Renal cortex interstitium (tissue), 11 donors: ENCODE measurements at regions not wholly inside any gene's neighbourhood (a gene's known extent, or its start where the extent isn't known, plus 50 kb on each side); places are given as distances from the start of the nearest gene placed in this dataset.
"Not testable (repeated sequence)": the region's sequence is repeated elsewhere in the genome, so short reads cannot be mapped to it uniquely, and the experiment has no call there.

Experiments
- DNase-seq, 11 donors: peaks; one replicate each; pipeline ENCODE4 v3.0.0-alpha.2; 2013; ENCODE audit warnings: low read depth in 9 of 11, low spot score in 4 of 11; ENCODE audit errors: extremely low read depth in 1 of 11

GRCh38 chr1:199877526-199878384 is 149.8 kb upstream of the NR5A2 start:
- no peak for DNase-seq

GRCh38 chr1:199878823-199879222 is 148.7 kb upstream of the NR5A2 start:
- no peak for DNase-seq

GRCh38 chr1:199898654-199899053 is 128.9 kb upstream of the NR5A2 start:
- no peak for DNase-seq

GRCh38 chr1:199901341-199901740 is 126.2 kb upstream of the NR5A2 start:
- no peak for DNase-seq

- no peak for DNase-seq
Measured at GRCh38 chr1:199907361-199907760, 120.1 kb upstream of the NR5A2 start.

GRCh38 chr1:199909137-199909536 is 118.4 kb upstream of the NR5A2 start:
- DNase-seq, result no peak

GRCh38 chr1:199913318-199913717 is 114.2 kb upstream of the NR5A2 start:
- no peak for DNase-seq

- no peak for DNase-seq
Measured at GRCh38 chr1:199914546-199914945, 113.0 kb upstream of the NR5A2 start.

GRCh38 chr1:199918196-199918769 is 109.2 kb upstream of the NR5A2 start:
- no peak for DNase-seq

GRCh38 chr1:199920635-199921034 is 106.9 kb upstream of the NR5A2 start:
- no peak for DNase-seq

GRCh38 chr1:199929556-199929955 is 98.0 kb upstream of the NR5A2 start:
- DNase-seq, result no peak

GRCh38 chr1:199930067-199930466 is 97.4 kb upstream of the NR5A2 start:
- not testable (repeated sequence) for DNase-seq

- DNase-seq, result no peak
Measured at GRCh38 chr1:199931666-199932377, 95.7 kb upstream of the NR5A2 start.

GRCh38 chr1:199932462-199932861 is 95.0 kb upstream of the NR5A2 start:
- no peak for DNase-seq

GRCh38 chr1:199936441-199936840 is 91.1 kb upstream of the NR5A2 start:
- no peak for DNase-seq

GRCh38 chr1:199937161-199937560 is 90.3 kb upstream of the NR5A2 start:
- no peak for DNase-seq

- no peak for DNase-seq
Measured at GRCh38 chr1:199937661-199938060, 89.8 kb upstream of the NR5A2 start.

GRCh38 chr1:199944986-199945385 is 82.5 kb upstream of the NR5A2 start:
- no peak for DNase-seq

- no peak for DNase-seq
Measured at GRCh38 chr1:199945591-199945990, 81.9 kb upstream of the NR5A2 start.
